ENCODE measurements at regions not wholly inside any gene's neighbourhood (a gene's known extent, or its start where the extent isn't known, plus 50 kb on each side); places are given as distances from the start of the nearest gene placed in this dataset.
"Not testable (repeated sequence)": the region's sequence is repeated elsewhere in the genome, so short reads cannot be mapped to it uniquely, and the experiment has no call there.

DNA sequence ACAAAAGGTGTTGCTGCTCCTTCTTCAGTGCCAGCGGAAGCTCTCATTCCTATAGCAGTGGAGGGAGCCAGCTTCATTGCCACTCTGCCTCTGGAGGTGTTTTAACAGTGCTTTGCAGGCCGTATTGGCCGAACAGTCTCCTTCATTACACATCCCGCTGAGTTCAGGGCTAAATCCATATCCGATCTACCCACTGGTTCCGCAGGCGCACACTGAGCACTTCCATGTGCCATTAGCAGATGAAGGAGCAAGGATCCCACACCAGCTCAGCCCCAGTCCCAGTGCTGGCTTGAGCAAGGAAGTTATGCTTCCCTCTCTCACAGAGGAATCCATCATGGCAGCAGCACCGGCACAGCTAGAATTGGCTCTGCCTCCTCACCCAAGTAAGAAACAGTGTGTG lies 121.2 kb upstream of the IRX2 start:
- no peak for FAIRE-seq

DNA sequence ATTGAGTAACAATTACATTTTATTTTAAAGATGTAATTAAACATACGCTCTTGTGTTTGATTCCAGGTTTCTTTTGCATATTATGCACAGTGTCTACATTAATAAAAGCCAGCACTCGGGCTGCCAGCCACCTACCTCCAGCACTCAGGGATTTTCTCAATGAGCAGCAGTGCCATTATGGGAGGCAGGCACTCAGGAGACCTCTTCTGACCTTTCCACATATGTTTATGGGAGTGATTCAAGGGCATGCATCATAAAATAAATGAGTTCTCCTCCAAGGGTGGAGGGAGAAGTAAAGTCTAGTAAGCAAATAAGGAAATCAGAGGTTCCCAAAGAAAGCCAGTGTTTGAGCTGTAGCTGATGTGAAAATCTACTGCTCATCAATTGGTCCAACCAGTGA lies 119.8 kb upstream of the IRX2 start:
- FAIRE-seq = no peak
- no peak for DNase-seq (ENCODE audit: low spot score)

More for the DNA sequence above, 121.2 kb upstream of the IRX2 start:
- no peak for DNase-seq (ENCODE audit: low spot score)

- DNase-seq (ENCODE audit: low spot score) (no peak), FAIRE-seq (no peak)
These were observed 118.0 kb upstream of the IRX2 start for GRCh38 chr5:2869471-2869870.

DNA sequence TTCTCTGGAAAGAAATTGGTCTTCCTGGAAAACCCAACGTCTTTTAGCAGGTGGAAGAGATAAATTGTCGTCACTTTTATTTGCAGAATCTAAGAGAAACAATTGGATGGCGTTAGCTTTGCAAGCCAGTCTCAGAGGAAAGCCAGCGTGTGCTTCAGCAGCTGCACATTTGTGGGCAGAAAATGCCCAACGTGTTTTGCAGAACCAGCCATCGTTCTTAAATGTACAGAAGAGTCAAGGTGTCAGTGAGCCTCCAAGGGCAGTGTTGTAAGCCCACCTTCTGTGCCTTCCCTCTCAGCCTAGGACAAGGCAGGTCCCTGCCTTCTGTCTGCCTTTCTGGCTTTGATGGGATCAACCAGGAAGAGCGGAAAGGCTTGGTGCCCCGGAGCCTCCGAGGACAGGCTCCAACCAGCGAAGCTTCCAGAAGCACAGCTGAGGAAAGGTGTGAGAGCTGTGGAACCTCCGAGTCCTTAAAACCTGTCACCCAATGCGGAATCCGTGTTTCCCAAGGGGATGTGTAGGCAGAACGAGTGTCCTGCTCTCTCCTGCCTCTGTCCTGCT lies 116.0 kb upstream of the IRX2 start:
- no peak for FAIRE-seq
- DNase-seq (ENCODE audit: low spot score) = no peak

DNA sequence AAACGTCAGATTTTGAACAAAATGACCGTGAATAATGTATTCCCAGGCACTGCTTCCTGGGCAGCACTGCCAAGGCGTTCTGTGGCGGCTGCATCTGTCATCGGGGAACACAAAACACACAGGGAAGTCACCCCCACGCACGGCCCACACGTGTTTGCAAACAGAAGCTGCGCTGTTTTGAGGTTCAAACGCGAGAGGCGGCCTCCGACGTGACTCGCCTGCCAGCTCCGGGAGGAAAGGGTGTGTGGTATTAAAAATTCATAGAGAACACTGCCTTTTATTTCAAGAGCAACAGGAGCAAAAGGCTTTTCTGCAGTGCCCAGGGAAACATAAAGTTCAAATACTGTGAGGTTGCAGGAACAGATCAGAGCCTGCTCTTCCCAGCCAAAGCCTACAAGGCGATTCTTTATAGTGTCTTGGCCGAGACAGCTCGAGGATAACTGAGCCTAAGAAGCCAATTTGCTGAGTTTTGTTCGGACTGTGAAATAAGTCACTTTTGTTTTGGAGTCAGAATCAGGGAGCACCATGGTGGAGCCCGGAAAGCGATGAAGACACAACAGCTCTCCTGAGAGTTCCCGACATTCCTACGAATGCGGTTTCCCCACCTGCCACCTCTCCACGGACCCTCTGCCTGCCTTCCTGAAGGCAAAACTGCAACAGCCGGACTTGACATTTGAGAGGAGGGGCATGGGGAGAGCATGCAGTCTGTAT lies 115.3 kb upstream of the IRX2 start:
- no peak for FAIRE-seq

DNA sequence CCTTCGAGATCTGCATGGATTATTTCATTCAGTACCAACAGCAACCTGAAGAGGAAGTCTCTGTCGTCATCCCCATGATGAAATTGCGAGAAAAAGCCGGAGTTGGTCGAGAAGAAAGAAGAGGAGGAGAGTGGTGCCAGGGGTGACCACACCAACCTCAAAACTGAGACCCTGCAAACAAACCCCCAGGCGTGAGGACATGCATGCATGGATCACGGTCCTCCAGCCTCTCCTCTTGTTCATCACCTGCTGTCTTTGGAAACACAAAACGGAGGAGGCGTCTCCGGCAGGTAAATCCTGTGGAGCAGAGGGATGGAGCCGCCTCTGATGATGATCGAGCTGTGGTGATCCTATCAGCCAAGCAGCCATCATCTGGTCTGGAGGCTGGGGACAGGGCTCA lies 114.4 kb upstream of the IRX2 start:
- FAIRE-seq = no peak
- no peak for DNase-seq (ENCODE audit: low spot score)

More for the DNA sequence above, 115.3 kb upstream of the IRX2 start:
- DNase-seq (ENCODE audit: low spot score) = no peak

GRCh38 chr5:2864515-2865105 lies 113.1 kb upstream of the IRX2 start:
- FAIRE-seq = no peak
- no peak for DNase-seq (ENCODE audit: low spot score)

GRCh38 chr5:2863675-2864433 lies 112.4 kb upstream of the IRX2 start:
- DNase-seq (ENCODE audit: low spot score) (no peak), FAIRE-seq (no peak)

DNA sequence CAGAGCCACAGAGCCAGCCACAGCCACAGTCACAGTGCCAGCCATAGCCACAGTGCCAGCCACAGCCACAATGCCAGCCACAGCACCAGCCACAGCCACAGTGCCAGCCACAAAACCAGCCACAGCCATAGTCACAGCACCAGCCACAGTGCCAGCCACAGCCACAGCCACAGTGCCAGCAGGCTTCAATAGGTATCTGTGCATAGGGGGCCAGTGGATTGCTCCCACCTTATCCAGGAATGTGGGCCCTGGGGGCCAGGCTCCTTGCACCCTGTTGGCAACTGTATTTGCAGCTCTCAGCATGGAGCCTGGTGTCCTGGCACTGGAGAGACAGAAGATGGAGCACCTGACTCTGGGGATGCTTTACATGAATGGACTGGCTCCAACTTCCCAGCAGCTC lies 111.7 kb upstream of the IRX2 start:
- no peak for FAIRE-seq

GRCh38 chr5:2862176-2862575 lies 110.7 kb upstream of the IRX2 start:
- not testable (repeated sequence) for FAIRE-seq

More for the DNA sequence above, 111.7 kb upstream of the IRX2 start:
- no peak for DNase-seq (ENCODE audit: low spot score)

GRCh38 chr5:2861605-2862004 lies 110.1 kb upstream of the IRX2 start:
- FAIRE-seq (no peak), DNase-seq (ENCODE audit: low spot score) (no peak)

More at GRCh38 chr5:2862176-2862575, 110.7 kb upstream of the IRX2 start:
- not testable (repeated sequence) for DNase-seq (ENCODE audit: low spot score)

DNA sequence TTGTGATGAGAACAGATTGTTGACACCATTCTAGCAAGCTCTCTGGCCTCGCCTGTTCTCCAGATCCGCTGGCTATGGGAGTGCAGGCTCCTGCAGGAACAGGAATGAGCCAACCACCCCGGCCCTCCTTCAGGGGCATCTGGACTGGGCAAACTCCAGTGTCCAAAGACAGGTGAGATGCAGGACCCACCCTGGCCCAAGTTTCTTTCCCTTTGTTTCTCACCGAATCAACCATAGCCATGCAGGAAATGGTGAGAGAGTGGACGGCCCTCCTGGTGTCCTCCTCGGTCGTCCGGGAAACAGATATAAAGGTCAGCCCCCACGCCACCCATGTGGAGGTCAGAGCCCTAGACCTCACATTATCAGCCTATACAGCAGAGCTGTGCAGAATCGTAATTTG lies 108.6 kb upstream of the IRX2 start:
- no peak for DNase-seq (ENCODE audit: low spot score)
- no peak for FAIRE-seq

- FAIRE-seq (no peak), DNase-seq (ENCODE audit: low spot score) (no peak)
These were observed 106.4 kb upstream of the IRX2 start for GRCh38 chr5:2857837-2858236.

GRCh38 chr5:2856206-2856605 lies 104.7 kb upstream of the IRX2 start:
- DNase-seq (ENCODE audit: low spot score) (no peak), FAIRE-seq (no peak)

DNA sequence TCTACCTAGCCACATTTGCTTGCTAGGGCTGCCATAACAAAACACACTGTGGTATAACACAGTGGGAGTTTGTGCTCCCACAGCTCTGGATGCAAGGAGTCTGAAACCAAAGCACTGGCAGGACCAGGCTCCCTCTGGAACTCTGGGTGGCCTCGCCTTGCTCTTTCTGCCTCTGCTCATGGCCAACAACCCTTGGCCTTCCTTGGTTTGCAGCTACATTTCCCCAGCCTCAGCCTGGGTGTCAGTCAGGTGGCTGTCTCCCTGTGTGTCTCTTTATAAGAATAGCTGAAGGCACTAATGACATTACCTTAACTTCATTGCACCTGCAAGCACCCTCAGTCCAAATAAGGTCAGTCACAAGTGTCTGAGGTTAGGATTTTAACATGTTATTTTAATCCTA lies 101.0 kb upstream of the IRX2 start:
- no peak for FAIRE-seq
- no peak for DNase-seq (ENCODE audit: low spot score)

DNA sequence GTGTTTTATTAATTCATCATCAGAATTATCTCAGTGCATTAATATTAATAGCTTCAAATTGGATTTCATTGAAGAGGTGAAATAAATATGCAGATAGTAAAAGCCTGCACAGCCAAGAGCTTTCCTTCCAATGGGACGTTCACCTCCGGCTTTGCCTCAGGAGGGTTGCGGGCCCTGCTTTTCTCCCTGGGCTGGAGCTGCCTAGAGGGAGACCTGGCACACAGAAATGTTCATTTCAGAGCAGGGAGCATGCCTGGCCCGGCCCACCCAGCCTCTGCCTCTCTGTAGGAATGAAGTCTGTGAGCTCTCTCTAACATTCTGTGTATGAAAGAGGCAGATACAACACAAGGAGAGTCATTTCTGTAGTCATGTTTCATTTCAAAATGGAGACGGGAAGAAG lies 100.4 kb upstream of the IRX2 start:
- DNase-seq (ENCODE audit: low spot score) = no peak
- no peak for FAIRE-seq

GRCh38 chr5:2849429-2849828 lies 98.0 kb upstream of the IRX2 start:
- FAIRE-seq (no peak), DNase-seq (ENCODE audit: low spot score) (no peak)

GRCh38 chr5:2848619-2849018 lies 97.1 kb upstream of the IRX2 start:
- FAIRE-seq (no peak), DNase-seq (ENCODE audit: low spot score) (no peak)

GRCh38 chr5:2847608-2848007 lies 96.1 kb upstream of the IRX2 start:
- DNase-seq (ENCODE audit: low spot score) (no peak), FAIRE-seq (no peak)

DNA sequence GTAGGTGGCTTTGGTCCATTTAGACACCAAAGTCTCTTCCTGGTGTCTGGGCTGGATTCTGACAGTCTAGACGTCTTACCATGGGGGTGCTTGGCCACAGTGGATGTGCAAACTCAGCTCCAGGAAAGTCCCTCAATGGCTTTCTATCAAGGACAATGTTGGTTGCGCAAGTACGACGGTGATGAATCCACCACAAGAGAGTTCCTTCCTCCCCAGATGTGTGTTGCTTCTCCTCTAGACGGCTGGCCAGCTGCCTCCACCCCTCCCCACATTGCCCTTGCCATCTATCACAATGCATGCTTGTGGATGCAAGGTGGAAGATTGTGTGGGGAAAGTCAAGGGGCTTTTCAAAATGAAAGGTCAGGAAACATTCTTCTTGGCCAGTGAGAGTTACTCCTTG lies 89.7 kb upstream of the IRX2 start:
- DNase-seq (ENCODE audit: low spot score) (no peak), FAIRE-seq (no peak)

GRCh38 chr5:2840372-2840915 lies 89.0 kb upstream of the IRX2 start:
- FAIRE-seq (no peak), DNase-seq (ENCODE audit: low spot score) (no peak)

DNA sequence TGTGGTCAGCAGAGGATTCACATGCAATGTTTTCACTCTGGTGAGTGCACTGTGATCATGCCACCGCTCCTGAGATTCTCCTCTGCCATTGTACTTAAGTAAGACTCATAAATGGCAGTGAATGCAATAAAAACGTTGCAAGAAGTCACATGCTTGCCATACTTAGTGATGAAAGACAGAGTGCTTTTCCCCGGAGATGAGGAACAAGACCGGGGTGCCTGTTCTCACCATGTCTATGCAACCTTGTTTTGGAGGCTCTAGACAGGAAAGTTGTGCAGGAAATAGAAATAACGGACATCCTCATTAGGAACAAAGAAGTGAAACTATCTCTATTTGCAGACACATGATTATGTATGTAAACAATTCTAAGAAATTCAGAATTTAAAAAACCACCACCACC lies 84.7 kb upstream of the IRX2 start:
- FAIRE-seq = no peak

More for the DNA sequence above, 84.7 kb upstream of the IRX2 start:
- no peak for DNase-seq (ENCODE audit: low spot score)
